ENCODE measurements at regions not wholly inside any gene's neighbourhood (a gene's known extent, or its start where the extent isn't known, plus 50 kb on each side); places are given as distances from the start of the nearest gene placed in this dataset.

- H3K4me1 ChIP-seq (ENCODE audit: control insufficient read depth in 2 of 2, insufficient read depth in 2 of 2, low read length in 2 of 2) = no peaks in the 10 kb centered on the region
- no peaks in the 10 kb centered on the region for H3K9me3 ChIP-seq (ENCODE audit: control insufficient read depth in 2 of 2, insufficient read depth in 1 of 2, low read length in 1 of 2)
- no peaks in the 10 kb centered on the region for H3K36me3 ChIP-seq (ENCODE audit: control insufficient read depth in 2 of 2, insufficient read depth in 2 of 2, low read length in 1 of 2)
- no peaks in the 10 kb centered on the region for H3K27me3 ChIP-seq (ENCODE audit: control insufficient read depth in 2 of 2, insufficient read depth in 1 of 2, low read length in 1 of 2)
- no peak overlapping the region for H3K27ac ChIP-seq (ENCODE audit: low read depth in 1 of 2, low read length in 1 of 2)
- DNase-seq (ENCODE audit: low read depth in 6 of 9, low spot score in 9 of 9) = no peak
- 83% methylated on average over 5 of the region's 5 CpGs for WGBS
- no peak overlapping the region for H3K4me3 ChIP-seq (ENCODE audit: low read length in 2 of 2)
Measured at GRCh38 chr18:77547757-77548156, 298.1 kb downstream of the GALR1 start.

- no peak overlapping the region for H3K4me3 ChIP-seq (ENCODE audit: low read length in 2 of 2)
- H3K9me3 ChIP-seq (ENCODE audit: control insufficient read depth in 2 of 2, insufficient read depth in 1 of 2, low read length in 1 of 2) = no peaks in the 10 kb centered on the region
- no peak for DNase-seq (ENCODE audit: low read depth in 6 of 9, low spot score in 9 of 9)
- WGBS = 84% methylated on average over 8 of the region's 8 CpGs
- no peak overlapping the region for H3K27ac ChIP-seq (ENCODE audit: low read depth in 1 of 2, low read length in 1 of 2)
- no peaks in the 10 kb centered on the region for H3K36me3 ChIP-seq (ENCODE audit: control insufficient read depth in 2 of 2, insufficient read depth in 2 of 2, low read length in 1 of 2)
- no peaks in the 10 kb centered on the region for H3K27me3 ChIP-seq (ENCODE audit: control insufficient read depth in 2 of 2, insufficient read depth in 1 of 2, low read length in 1 of 2)
- H3K4me1 ChIP-seq (ENCODE audit: control insufficient read depth in 2 of 2, insufficient read depth in 2 of 2, low read length in 2 of 2) = no peaks in the 10 kb centered on the region
Measured at GRCh38 chr18:77548790-77549420, 299.3 kb downstream of the GALR1 start.

- WGBS = 90% methylated on average over 5 of the region's 5 CpGs
- Histone ChIP-seq H3K4me1 (ENCODE audit: control insufficient read depth in 2 of 2, insufficient read depth in 2 of 2, low read length in 2 of 2) (no peaks in the 10 kb centered on the region), H3K9me3 (ENCODE audit: control insufficient read depth in 2 of 2, insufficient read depth in 1 of 2, low read length in 1 of 2) (no peaks in the 10 kb centered on the region), H3K27me3 (ENCODE audit: control insufficient read depth in 2 of 2, insufficient read depth in 1 of 2, low read length in 1 of 2) (no peaks in the 10 kb centered on the region), H3K36me3 (ENCODE audit: control insufficient read depth in 2 of 2, insufficient read depth in 2 of 2, low read length in 1 of 2) (no peaks in the 10 kb centered on the region), H3K4me3 (ENCODE audit: low read length in 2 of 2) (no peak overlapping the region), H3K27ac (ENCODE audit: low read depth in 1 of 2, low read length in 1 of 2) (no peak overlapping the region)
- no peak for DNase-seq (ENCODE audit: low read depth in 6 of 9, low spot score in 9 of 9)
Measured at GRCh38 chr18:77550625-77551024, 301.0 kb downstream of the GALR1 start.

- DNase-seq (ENCODE audit: low read depth in 6 of 9, low spot score in 9 of 9) = no peak
- Histone ChIP-seq H3K9me3 (ENCODE audit: control insufficient read depth in 2 of 2, insufficient read depth in 1 of 2, low read length in 1 of 2) (no peaks in the 10 kb centered on the region), H3K27me3 (ENCODE audit: control insufficient read depth in 2 of 2, insufficient read depth in 1 of 2, low read length in 1 of 2) (no peaks in the 10 kb centered on the region), H3K27ac (ENCODE audit: low read depth in 1 of 2, low read length in 1 of 2) (no peak overlapping the region), H3K4me3 (ENCODE audit: low read length in 2 of 2) (no peak overlapping the region), H3K36me3 (ENCODE audit: control insufficient read depth in 2 of 2, insufficient read depth in 2 of 2, low read length in 1 of 2) (no peaks in the 10 kb centered on the region), H3K4me1 (ENCODE audit: control insufficient read depth in 2 of 2, insufficient read depth in 2 of 2, low read length in 2 of 2) (no peaks in the 10 kb centered on the region)
- WGBS = 92% methylated on average over 3 of the region's 3 CpGs
Measured at GRCh38 chr18:77551055-77551454, 301.4 kb downstream of the GALR1 start.

GRCh38 chr18:77552945-77553344 lies 303.3 kb downstream of the GALR1 start:
- Histone ChIP-seq H3K27me3 (ENCODE audit: control insufficient read depth in 2 of 2, insufficient read depth in 1 of 2, low read length in 1 of 2) (no peaks in the 10 kb centered on the region), H3K4me1 (ENCODE audit: control insufficient read depth in 2 of 2, insufficient read depth in 2 of 2, low read length in 2 of 2) (no peaks in the 10 kb centered on the region)

GRCh38 chr18:77554061-77554460 lies 304.4 kb downstream of the GALR1 start:
- Histone ChIP-seq H3K4me1 (ENCODE audit: control insufficient read depth in 2 of 2, insufficient read depth in 2 of 2, low read length in 2 of 2) (no peaks in the 10 kb centered on the region), H3K4me3 (ENCODE audit: low read length in 2 of 2) (no peak overlapping the region), H3K9me3 (ENCODE audit: control insufficient read depth in 2 of 2, insufficient read depth in 1 of 2, low read length in 1 of 2) (no peaks in the 10 kb centered on the region), H3K36me3 (ENCODE audit: control insufficient read depth in 2 of 2, insufficient read depth in 2 of 2, low read length in 1 of 2) (no peaks in the 10 kb centered on the region), H3K27me3 (ENCODE audit: control insufficient read depth in 2 of 2, insufficient read depth in 1 of 2, low read length in 1 of 2) (no peaks in the 10 kb centered on the region), H3K27ac (ENCODE audit: low read depth in 1 of 2, low read length in 1 of 2) (no peak overlapping the region)
- WGBS = 88% methylated on average over 5 of the region's 5 CpGs
- no peak for DNase-seq (ENCODE audit: low read depth in 6 of 9, low spot score in 9 of 9)

More at GRCh38 chr18:77552945-77553344, 303.3 kb downstream of the GALR1 start:
- Histone ChIP-seq H3K27ac (ENCODE audit: low read depth in 1 of 2, low read length in 1 of 2) (no peak overlapping the region), H3K4me3 (ENCODE audit: low read length in 2 of 2) (no peak overlapping the region), H3K36me3 (ENCODE audit: control insufficient read depth in 2 of 2, insufficient read depth in 2 of 2, low read length in 1 of 2) (no peaks in the 10 kb centered on the region), H3K9me3 (ENCODE audit: control insufficient read depth in 2 of 2, insufficient read depth in 1 of 2, low read length in 1 of 2) (no peaks in the 10 kb centered on the region)
- WGBS = 90% methylated on average over 3 of the region's 3 CpGs
- no peak for DNase-seq (ENCODE audit: low read depth in 6 of 9, low spot score in 9 of 9)

- Histone ChIP-seq H3K4me3 (ENCODE audit: low read length in 2 of 2) (no peak overlapping the region), H3K9me3 (ENCODE audit: control insufficient read depth in 2 of 2, insufficient read depth in 1 of 2, low read length in 1 of 2) (no peaks in the 10 kb centered on the region), H3K27me3 (ENCODE audit: control insufficient read depth in 2 of 2, insufficient read depth in 1 of 2, low read length in 1 of 2) (no peaks in the 10 kb centered on the region), H3K27ac (ENCODE audit: low read depth in 1 of 2, low read length in 1 of 2) (no peak overlapping the region), H3K4me1 (ENCODE audit: control insufficient read depth in 2 of 2, insufficient read depth in 2 of 2, low read length in 2 of 2) (no peaks in the 10 kb centered on the region), H3K36me3 (ENCODE audit: control insufficient read depth in 2 of 2, insufficient read depth in 2 of 2, low read length in 1 of 2) (no peaks in the 10 kb centered on the region)
- WGBS = 80% methylated on average over 7 of the region's 7 CpGs
- DNase-seq (ENCODE audit: low read depth in 6 of 9, low spot score in 9 of 9) = peak in 2 of 9 donors; percentile 4 to 12
Measured at GRCh38 chr18:77557046-77557587, 307.5 kb downstream of the GALR1 start.

GRCh38 chr18:77559274-77559910 lies 309.7 kb downstream of the GALR1 start:
- 93% methylated on average over 6 of the region's 6 CpGs for WGBS
- DNase-seq (ENCODE audit: low read depth in 6 of 9, low spot score in 9 of 9) = no peak
- H3K27me3 ChIP-seq (ENCODE audit: control insufficient read depth in 2 of 2, insufficient read depth in 1 of 2, low read length in 1 of 2) = no peaks in the 10 kb centered on the region
- H3K36me3 ChIP-seq (ENCODE audit: control insufficient read depth in 2 of 2, insufficient read depth in 2 of 2, low read length in 1 of 2) = no peaks in the 10 kb centered on the region
- no peaks in the 10 kb centered on the region for H3K9me3 ChIP-seq (ENCODE audit: control insufficient read depth in 2 of 2, insufficient read depth in 1 of 2, low read length in 1 of 2)
- no peak overlapping the region for H3K27ac ChIP-seq (ENCODE audit: low read depth in 1 of 2, low read length in 1 of 2)
- H3K4me3 ChIP-seq (ENCODE audit: low read length in 2 of 2) = no peak overlapping the region
- no peaks in the 10 kb centered on the region for H3K4me1 ChIP-seq (ENCODE audit: control insufficient read depth in 2 of 2, insufficient read depth in 2 of 2, low read length in 2 of 2)

- Histone ChIP-seq H3K27ac (ENCODE audit: low read depth in 1 of 2, low read length in 1 of 2) (no peak overlapping the region), H3K4me3 (ENCODE audit: low read length in 2 of 2) (no peak overlapping the region), H3K27me3 (ENCODE audit: control insufficient read depth in 2 of 2, insufficient read depth in 1 of 2, low read length in 1 of 2) (no peaks in the 10 kb centered on the region), H3K4me1 (ENCODE audit: control insufficient read depth in 2 of 2, insufficient read depth in 2 of 2, low read length in 2 of 2) (no peaks in the 10 kb centered on the region), H3K36me3 (ENCODE audit: control insufficient read depth in 2 of 2, insufficient read depth in 2 of 2, low read length in 1 of 2) (no peaks in the 10 kb centered on the region), H3K9me3 (ENCODE audit: control insufficient read depth in 2 of 2, insufficient read depth in 1 of 2, low read length in 1 of 2) (no peaks in the 10 kb centered on the region)
- DNase-seq (ENCODE audit: low read depth in 6 of 9, low spot score in 9 of 9) = no peak
- WGBS = 86% methylated on average over 3 of the region's 3 CpGs
Measured at GRCh38 chr18:77560341-77560992, 310.8 kb downstream of the GALR1 start.

Data from thymus (tissue), 11 donors.